ENCODE measurements at regions not wholly inside any gene's neighbourhood (a gene's known extent, or its start where the extent isn't known, plus 50 kb on each side); places are given as distances from the start of the nearest gene placed in this dataset.
"Not testable (repeated sequence)": the region's sequence is repeated elsewhere in the genome, so short reads cannot be mapped to it uniquely, and the experiment has no call there.

DNA sequence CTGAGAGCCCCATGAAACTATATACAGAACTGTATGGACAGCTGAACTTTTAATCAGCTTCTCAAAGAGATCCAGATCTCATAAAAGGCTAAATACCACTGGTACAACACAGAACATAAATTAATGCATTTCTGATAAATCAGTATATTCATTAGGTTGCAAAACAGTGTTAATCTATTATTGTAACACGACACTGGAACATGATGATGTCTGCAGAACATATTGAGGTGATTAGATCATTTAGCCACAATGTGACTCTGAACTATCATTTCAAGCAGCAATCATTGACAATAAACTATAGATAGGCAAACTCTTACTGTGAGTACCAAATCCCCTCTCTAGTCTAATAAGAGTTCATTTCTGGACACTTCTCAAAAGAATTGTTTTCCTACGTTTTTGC lies 50.3 kb downstream of the GASK1B start:
- no peak for DNase-seq

DNA sequence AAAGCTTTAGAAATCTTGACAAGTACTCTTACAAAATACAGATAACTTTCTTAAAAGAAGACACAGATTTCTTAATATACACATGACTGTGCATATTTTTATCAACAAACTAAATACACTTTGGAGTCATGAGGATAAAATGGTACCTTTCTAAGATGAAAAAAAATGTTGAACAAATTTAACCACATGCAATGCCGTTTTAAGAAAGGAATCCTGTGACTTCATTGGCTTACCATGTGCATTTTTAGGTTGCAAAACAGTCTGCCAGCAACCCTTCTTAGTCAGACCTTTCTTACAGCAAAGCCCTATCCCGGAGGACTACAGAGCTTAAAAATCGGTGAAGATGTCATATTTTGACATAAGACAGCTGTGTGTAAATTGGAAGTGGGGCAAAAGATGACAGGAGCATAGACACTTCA lies 51.7 kb downstream of the GASK1B start:
- no peak for DNase-seq

- DNase-seq: not testable (repeated sequence)
These were observed 52.1 kb downstream of the GASK1B start for GRCh38 chr4:158120645-158121151.

DNA sequence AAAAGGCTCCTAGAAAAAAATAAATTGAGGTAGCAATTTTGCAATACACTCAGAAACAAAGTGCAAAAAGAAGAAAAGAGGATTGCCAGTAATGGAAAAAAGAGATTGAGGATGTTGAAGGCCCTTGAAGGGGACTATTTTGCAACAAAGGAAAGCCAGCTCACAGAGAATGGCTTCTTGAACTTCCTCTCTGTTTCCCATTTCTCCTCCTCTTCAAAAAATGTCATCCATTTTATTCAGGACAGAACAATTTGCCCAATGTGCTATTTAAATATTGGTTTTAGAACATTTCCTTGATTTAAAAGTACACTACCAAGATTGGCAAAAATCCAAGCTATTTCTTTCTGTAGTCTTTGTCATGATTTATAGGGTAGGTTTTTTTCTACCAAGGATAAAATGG lies 60.2 kb downstream of the GASK1B start:
- no peak for DNase-seq

DNA sequence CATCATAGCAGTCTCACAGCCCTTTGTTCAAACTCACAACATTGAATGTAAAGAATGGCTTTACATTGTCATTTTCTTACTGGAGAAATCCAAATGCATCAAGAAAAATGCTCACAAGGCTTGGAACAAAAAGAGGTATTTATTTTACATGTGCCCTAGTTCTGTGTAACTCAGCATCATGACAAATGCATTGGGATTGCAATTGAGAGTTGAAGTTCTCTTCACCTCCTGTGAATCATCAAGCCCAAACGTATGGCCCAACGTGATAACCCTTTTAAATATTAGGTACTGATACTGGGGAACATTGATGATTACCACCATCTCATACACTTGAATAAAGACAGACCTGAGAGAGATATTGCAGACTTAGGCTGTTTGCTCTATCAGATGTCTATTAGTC lies 61.6 kb downstream of the GASK1B start:
- no peak for DNase-seq

DNA sequence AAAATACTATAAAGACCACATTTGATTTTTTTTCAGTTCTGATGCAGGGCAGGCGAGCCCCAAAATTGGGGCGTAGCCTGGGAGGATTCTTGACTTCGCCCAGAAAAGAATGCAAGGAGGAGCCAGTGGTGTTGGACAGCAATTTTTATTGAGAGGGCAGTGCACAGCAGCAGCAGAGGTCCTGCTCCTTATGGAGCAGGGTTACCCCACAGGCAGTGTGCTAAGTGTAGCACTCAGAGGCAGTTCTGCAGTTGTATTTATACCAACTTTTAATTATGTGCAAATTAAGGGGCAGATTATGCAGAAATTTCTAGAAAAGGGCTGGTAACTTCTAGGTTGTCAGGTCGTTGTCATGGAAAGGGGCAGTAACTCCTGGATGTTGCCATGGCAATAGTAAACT lies 69.9 kb downstream of the GASK1B start:
- no peak for DNase-seq

DNA sequence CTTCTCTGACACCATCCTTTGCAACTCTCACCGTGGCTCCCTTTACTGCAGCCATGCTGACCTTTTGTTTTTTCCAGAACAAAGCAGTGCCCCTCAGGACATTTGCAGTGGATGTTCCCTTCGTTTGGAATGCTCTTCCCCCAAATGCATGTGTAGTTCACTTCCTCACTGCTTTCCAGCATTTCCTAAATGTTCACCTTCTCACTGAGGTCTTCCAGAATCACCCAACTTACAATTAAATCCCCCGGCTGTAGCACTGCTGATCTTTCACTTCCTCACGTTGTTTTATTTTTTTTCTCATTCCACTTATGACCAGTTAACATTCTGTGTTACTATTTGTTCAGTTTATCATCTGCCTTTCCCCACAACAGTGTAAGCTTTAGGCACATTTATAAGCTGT lies 73.1 kb downstream of the GASK1B start:
- DNase-seq: no peak

DNA sequence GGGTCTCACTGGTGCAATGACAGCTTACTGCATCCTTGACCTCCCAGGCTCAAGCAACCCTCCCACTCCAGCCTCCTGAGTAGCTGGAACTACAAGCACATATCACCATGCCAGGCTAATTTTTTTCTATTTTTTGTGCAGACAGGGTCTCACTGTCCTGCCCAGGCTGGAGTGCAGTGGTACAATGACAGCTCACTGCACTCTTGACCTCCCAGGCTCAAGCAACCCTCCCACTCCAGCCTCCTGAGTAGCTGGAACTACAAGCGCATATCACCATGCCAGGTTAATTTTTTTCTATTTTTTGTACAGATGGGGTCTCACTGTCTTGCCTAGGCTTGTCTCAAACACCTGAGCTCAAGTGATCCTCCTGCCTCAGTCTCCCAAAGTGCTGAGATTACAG lies 74.0 kb downstream of the GASK1B start:
- DNase-seq: no peak

DNA sequence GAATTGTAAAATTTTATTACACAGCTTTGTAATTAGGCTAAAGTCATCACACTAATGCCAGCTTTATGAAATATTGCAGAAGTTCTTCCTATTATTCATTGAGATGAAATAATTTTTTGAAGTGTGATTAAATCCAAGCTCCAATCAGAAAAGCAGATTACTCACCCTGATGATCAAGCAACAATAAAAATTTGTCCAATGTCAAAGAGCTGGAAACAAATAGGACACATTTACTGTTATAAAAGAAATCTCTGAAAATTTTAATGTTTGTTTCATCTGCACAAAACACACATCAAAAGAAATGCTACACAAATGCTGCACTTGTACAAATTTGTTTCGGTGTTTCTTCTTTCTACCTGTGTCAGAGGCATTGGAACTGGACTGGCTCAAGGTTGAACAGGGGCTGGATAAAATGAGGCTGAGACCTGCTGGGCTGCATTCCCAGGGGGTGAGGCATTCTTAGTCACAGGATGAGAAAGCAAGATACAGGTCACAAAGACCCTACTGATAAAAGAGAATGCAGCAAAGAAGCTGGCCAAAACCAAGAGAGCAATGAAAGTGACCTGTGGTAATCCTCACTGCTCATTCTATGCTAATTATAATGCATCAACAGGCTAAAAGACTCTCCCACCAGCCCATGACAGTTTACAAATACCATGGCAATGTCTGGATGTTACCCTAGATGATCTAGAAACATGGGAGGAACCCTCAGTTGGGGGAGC lies 78.3 kb downstream of the GASK1B start:
- no peak for DNase-seq

GRCh38 chr4:158090323-158090722 lies 82.5 kb downstream of the GASK1B start:
- peak in 1 of 3 experiments; percentile 61 for DNase-seq

GRCh38 chr4:158089897-158090296 lies 82.9 kb downstream of the GASK1B start:
- not testable (repeated sequence) for DNase-seq

DNA sequence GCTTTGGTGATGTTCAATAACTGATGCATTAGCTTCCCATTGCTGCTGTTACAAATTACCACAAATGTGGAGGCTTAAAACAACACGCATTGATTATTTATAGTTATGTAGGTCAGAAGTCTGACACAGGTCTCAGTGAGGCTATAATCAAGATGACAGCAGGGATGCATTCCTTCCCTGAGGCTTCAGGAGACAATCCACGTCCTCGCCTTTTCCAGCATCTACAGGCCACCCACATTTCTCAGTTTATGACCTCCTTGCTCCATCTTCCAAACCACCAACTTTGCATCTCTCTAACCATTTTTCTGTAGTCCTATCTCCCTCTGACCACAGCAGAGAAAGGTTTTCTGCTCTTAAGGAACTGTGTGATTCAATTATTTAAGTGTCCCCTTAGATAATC lies 92.5 kb downstream of the GASK1B start:
- DNase-seq: no peak

- DNase-seq: no peak
These were observed 93.2 kb downstream of the GASK1B start for GRCh38 chr4:158079661-158080060.

DNA sequence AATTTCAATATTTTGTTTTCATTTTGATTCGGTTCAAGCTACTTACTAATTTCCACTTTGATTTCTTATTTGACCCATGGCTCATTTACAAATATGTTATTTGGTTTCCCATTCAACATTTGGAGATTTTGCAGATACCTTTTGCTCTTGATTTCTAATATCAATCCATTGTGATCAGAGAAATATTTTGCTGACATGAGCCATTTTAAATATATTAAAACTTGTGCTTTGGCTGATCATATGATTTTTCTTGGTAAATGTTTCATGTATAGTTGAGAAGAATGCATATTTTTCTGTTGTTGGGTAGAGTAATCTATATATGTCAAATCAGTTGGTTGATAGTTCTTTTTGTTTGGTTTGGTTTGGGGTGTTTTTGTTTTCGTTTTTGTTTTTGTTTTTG lies 95.0 kb downstream of the GASK1B start:
- no peak for DNase-seq

GRCh38 chr4:158074851-158075250 lies 98.0 kb downstream of the GASK1B start:
- DNase-seq: no peak

DNA sequence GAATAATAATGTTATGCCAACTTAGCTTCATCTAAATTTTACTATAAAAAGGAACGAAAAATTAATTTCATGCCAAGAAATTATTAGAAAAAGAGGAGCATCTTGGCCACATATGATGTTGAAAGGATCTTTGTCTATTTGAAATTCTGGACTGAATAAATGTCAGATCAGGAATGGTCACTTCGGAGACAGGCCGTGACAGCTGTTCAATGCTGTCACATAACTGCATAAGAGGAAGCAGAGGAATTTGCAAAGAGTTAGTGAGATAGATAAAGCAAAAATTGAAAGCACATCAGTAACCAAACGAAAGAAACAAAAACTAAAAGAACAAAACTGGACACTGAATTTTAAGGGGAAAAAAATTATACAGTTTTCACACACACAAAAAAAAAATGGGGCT lies 100.9 kb downstream of the GASK1B start:
- DNase-seq: no peak

- no peak for DNase-seq
These were observed 104.8 kb downstream of the GASK1B start for GRCh38 chr4:158068068-158068467.

DNA sequence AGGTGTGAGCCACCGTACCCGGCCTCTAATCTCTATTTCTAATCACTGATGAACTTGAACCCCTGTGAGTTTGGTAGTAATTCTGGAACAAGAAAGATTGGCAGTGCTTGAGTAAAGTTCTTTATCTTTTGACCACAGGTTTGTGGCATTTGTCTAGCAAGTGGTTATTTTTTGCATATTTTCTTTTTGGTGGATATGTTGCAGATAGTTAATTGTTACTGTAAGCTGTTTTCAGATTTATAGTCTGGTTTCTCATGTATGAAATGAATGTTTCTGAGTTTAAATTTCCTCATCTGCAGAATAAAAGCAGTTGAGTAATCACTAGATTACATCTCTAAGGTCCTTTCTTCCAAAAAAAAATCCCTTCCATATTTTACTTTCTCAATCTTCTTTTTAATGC lies 105.2 kb downstream of the GASK1B start:
- DNase-seq: no peak

DNA sequence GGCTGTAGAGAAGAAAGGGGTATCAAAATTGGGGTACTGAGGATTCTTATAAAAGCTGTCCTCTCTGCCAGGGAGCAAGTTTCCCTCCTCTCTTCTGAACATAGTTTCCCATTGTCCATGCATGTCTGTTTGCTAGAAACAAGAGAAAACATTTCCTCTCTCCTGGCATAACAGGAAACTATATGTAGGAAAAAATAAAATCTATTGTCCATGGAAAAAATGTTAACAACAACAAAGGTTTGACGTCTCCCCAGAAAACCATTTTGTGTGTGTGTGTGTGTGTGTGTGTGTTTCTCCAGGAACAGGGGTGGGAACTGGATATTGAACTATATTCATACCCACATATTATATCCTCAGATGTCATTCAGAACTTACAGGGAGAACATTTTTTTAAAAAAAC lies 107.2 kb downstream of the GASK1B start:
- DNase-seq: no peak

DNA sequence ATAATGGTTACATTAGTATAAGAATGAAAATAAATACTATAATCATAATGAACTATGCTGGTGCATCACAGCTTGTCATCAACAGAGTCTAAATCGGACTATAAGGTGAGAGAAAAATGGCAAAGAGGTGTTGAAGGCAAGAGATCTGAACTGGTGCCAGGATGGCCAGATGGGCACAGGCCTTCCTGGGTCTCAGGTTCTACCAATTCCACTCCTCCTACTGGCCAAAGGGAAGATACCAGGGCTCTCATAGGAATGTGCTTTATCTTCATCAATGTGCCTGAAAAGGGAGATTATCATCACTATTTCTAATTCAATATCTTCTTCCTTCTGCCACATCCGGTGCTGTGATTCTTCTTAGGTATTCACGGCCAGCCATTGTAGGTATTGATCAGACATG lies 107.6 kb downstream of the GASK1B start:
- DNase-seq: no peak

GRCh38 chr4:158056689-158057245 lies 116.1 kb downstream of the GASK1B start:
- no peak for DNase-seq

DNA sequence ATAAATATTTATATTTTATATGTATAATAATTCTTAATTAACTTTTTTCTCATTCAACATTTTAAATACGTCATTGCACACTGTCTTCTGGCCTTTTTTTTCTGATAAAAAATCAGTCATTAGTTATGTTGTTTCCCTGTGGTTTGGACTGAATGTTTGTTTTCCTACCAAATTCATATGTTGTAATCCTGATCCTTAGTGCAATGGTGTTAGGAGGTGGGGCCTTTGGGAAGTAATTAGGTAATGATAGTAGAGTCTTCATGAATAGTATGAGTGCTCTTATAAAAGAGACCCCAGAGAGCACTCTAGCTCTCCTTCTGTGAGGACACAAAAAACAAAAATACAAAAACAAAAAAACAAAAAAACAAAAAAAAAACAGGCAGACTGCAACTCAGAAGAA lies 117.2 kb downstream of the GASK1B start:
- DNase-seq: no peak

- no peak for DNase-seq
These were observed 119.0 kb downstream of the GASK1B start for GRCh38 chr4:158053801-158054200.

GRCh38 chr4:158053086-158053485 lies 119.7 kb downstream of the GASK1B start:
- DNase-seq: no peak

All from NCI-H1417 (cell line).